Testis (tissue), 2 donors: ENCODE measurements at regions not wholly inside any gene's neighbourhood (a gene's known extent, or its start where the extent isn't known, plus 50 kb on each side); places are given as distances from the start of the nearest gene placed in this dataset.
"Not testable (repeated sequence)": the region's sequence is repeated elsewhere in the genome, so short reads cannot be mapped to it uniquely, and the experiment has no call there.

Source experiments
- POLR2A ChIP-seq: fragments of 450-650 bp; IDR thresholded peaks from one replicate; pipeline ENCODE4 v1.6.1; 2017; ENCODE audit warnings: antibody characterized with exemption, mild to moderate bottlenecking, moderate library complexity
- TF ChIP-seq, protein P1 (sequence below), 3 experiments: fragments of 450-650 bp in 2 of 3; fragments of 200-600 bp in 1 of 3; sonication (generic) in 1 of 3; IDR thresholded peaks; one replicate each; pipeline ENCODE4 v1.5.1; 2016 to 2019; ENCODE audit warnings: antibody characterized with exemption in 3 of 3, mild to moderate bottlenecking in 2 of 3, moderate library complexity in 1 of 3

DNA sequence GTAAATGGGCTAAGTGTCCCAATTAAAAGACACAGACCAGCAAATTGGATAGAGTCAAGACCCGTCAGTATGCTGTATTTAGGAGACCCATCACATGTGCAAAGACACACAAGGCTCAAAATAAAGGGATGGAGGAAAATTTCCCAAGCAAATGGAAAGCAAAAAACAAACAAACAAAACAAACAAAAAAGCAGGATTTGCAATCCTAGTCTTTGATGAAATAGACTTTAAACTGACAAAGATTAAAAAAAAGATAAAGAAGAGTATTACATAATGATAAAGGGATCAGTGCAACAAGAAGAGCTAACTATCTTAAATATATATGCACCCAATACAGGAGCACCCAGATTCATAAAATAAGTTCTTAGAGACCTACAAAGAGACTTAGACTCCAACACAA lies 429.6 kb downstream of the MAT2B start:
- TF ChIP-seq POLR2A = not testable (repeated sequence)
- TF ChIP-seq, protein P1, sequence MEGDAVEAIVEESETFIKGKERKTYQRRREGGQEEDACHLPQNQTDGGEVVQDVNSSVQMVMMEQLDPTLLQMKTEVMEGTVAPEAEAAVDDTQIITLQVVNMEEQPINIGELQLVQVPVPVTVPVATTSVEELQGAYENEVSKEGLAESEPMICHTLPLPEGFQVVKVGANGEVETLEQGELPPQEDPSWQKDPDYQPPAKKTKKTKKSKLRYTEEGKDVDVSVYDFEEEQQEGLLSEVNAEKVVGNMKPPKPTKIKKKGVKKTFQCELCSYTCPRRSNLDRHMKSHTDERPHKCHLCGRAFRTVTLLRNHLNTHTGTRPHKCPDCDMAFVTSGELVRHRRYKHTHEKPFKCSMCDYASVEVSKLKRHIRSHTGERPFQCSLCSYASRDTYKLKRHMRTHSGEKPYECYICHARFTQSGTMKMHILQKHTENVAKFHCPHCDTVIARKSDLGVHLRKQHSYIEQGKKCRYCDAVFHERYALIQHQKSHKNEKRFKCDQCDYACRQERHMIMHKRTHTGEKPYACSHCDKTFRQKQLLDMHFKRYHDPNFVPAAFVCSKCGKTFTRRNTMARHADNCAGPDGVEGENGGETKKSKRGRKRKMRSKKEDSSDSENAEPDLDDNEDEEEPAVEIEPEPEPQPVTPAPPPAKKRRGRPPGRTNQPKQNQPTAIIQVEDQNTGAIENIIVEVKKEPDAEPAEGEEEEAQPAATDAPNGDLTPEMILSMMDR (IDR thresholded peaks at IDR 0.05) = not testable (repeated sequence)
